Activated CD4-positive, alpha-beta memory T cell treated with anti-CD3 and anti-CD28 coated beads for 36 hours (primary cell): ENCODE measurements at regions not wholly inside any gene's neighbourhood (a gene's known extent, or its start where the extent isn't known, plus 50 kb on each side); places are given as distances from the start of the nearest gene placed in this dataset.
"Not testable (repeated sequence)": the region's sequence is repeated elsewhere in the genome, so short reads cannot be mapped to it uniquely, and the experiment has no call there.

Experiments used
- CTCF ChIA-PET: fragments of 350-600 bp; sonication (Branson Sonifier 250); formaldehyde crosslinking; loops from one replicate; lab custom pipeline; 2021; ENCODE audit warnings: antibody characterized with exemption, inconsistent platforms; lab: Charles Lee
- POLR2A ChIA-PET: fragments of 350-600 bp; sonication (Branson Sonifier 250); formaldehyde crosslinking; loops from one replicate; lab custom pipeline; 2021; ENCODE audit warnings: antibody characterized with exemption; lab: Charles Lee
- DNase-seq: peaks from one replicate; pipeline ENCODE4 v3.0.0-alpha.2; 2020
- H3K27ac Mint-ChIP-seq: one replicate; pipeline ENCODE4 v1.8.0; 2021; ENCODE audit warnings: mixed read lengths
- H3K27me3 Mint-ChIP-seq: one replicate; pipeline ENCODE4 v1.8.0; 2021; ENCODE audit warnings: mixed read lengths
- H3K36me3 Mint-ChIP-seq: one replicate; pipeline ENCODE4 v1.8.0; 2021; ENCODE audit warnings: mixed read lengths
- H3K4me1 Mint-ChIP-seq: one replicate; pipeline ENCODE4 v1.8.0; 2021; ENCODE audit warnings: low read depth, mixed read lengths
- H3K4me3 Mint-ChIP-seq: one replicate; pipeline ENCODE4 v1.8.0; 2021; ENCODE audit warnings: mild to moderate bottlenecking, mixed read lengths
- H3K9me3 Mint-ChIP-seq: one replicate; pipeline ENCODE4 v1.8.0; 2021; ENCODE audit warnings: mixed read lengths
- intact Hi-C: fragments of 100-400 bp; cut with micrococcal nuclease; formaldehyde crosslinking; loops from one replicate; pipeline ENCODE4 v1.15.1; 2023

DNA sequence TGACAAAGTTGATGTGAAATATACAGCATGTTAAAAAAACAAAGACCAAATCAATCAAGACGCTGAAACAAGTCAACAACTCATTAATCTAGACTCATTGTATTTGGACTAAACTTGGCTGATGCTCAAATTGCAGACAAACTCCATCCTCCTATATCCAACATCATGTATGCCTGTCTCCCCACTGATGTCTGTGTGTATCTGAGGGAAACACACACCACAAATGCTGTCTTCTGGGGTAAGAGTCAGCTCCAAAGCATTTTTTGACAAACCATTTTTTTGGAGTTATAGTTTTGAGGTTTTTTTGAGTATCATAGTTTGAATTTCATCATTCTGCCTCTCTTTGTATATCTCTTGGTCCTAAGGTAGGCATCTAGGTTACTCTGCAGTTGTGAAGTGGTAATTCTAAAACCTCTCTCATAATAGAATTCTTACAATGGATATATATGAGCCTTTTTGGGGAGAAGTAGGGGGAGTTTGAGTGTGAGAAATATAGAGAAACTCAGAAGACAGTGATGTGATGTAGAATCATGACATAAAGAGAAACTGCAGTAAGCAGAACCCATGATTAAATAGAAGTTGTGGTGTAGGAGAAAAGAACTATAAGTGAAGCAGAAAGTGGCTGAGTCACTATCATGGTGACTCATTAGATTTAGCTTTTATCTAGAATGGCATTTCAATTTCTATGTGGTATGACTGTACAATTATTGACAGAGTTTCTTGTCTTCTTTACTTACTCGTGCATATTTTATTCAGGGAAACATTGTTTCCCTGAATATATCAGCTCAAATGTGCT lies 1531.1 kb upstream of the LRRTM3 start:
- ChIA-PET CTCF (no interaction called here), POLR2A (no interaction called here)
- Mint-ChIP-seq H3K4me1 (no peaks in the 10 kb centered on the region), H3K36me3 (no peaks in the 10 kb centered on the region), H3K27ac (no peak overlapping the region), H3K4me3 (no peak overlapping the region), H3K9me3 (peaks cover 10% of the 10 kb centered on the region), H3K27me3 (no peaks in the 10 kb centered on the region)
- intact Hi-C loops, result no loop called here
- no peak for DNase-seq

GRCh38 chr10:65395631-65396030 lies 1530.2 kb upstream of the LRRTM3 start:
- ChIA-PET CTCF (no interaction called here), POLR2A (no interaction called here)
- no peak overlapping the region for H3K4me3 Mint-ChIP-seq
- intact Hi-C loops, result no loop called here
- no peak for DNase-seq
- H3K36me3 Mint-ChIP-seq, result no peaks in the 10 kb centered on the region
- no peak overlapping the region for H3K27ac Mint-ChIP-seq
- peaks cover 12% of the 10 kb centered on the region for H3K9me3 Mint-ChIP-seq
- no peaks in the 10 kb centered on the region for H3K27me3 Mint-ChIP-seq
- no peaks in the 10 kb centered on the region for H3K4me1 Mint-ChIP-seq

GRCh38 chr10:65396997-65397396 lies 1528.8 kb upstream of the LRRTM3 start:
- H3K4me1 Mint-ChIP-seq, result no peaks in the 10 kb centered on the region
- DNase-seq, result no peak
- POLR2A ChIA-PET, result no interaction called here
- intact Hi-C loops, result no loop called here
- no peaks in the 10 kb centered on the region for H3K27me3 Mint-ChIP-seq
- no peak overlapping the region for H3K27ac Mint-ChIP-seq
- H3K9me3 Mint-ChIP-seq, result peaks cover 12% of the 10 kb centered on the region
- H3K4me3 Mint-ChIP-seq, result no peak overlapping the region
- no peaks in the 10 kb centered on the region for H3K36me3 Mint-ChIP-seq
- CTCF ChIA-PET, result no interaction called here

GRCh38 chr10:65408401-65408800 lies 1517.4 kb upstream of the LRRTM3 start:
- no peaks in the 10 kb centered on the region for H3K4me1 Mint-ChIP-seq
- H3K36me3 Mint-ChIP-seq, result no peaks in the 10 kb centered on the region

DNA sequence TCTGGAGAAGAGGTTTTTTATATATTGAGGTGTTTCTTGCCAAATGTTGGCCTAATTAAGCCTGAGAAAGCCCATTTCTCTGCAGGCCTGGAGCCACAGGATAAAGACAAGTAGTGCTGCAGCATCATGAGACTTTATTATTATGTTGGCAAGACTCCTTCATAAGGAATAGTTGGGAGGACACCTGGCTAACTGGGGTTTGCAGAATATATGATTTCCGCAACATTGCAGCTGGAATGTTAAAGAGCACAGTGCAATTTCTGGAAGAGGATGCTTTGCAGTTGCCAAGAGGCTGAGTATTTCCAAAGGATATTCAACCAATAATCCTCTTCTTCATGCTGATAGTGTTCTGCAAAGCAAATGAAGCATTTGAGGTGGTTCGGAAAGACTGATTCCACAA lies 1512.8 kb upstream of the LRRTM3 start:
- intact Hi-C loops, result no loop called here
- CTCF ChIA-PET, result no interaction called here
- Mint-ChIP-seq H3K4me1 (no peaks in the 10 kb centered on the region), H3K27ac (no peak overlapping the region), H3K4me3 (no peak overlapping the region), H3K36me3 (no peaks in the 10 kb centered on the region), H3K9me3 (peaks cover 21% of the 10 kb centered on the region), H3K27me3 (no peaks in the 10 kb centered on the region)
- no peak for DNase-seq
- POLR2A ChIA-PET, result no interaction called here

More at GRCh38 chr10:65408401-65408800, 1517.4 kb upstream of the LRRTM3 start:
- H3K4me3 Mint-ChIP-seq, result no peak overlapping the region
- peaks cover 15% of the 10 kb centered on the region for H3K9me3 Mint-ChIP-seq
- ChIA-PET POLR2A (no interaction called here), CTCF (no interaction called here)
- no peak for DNase-seq
- intact Hi-C loops, result no loop called here
- H3K27me3 Mint-ChIP-seq, result no peaks in the 10 kb centered on the region
- H3K27ac Mint-ChIP-seq, result no peak overlapping the region

DNA sequence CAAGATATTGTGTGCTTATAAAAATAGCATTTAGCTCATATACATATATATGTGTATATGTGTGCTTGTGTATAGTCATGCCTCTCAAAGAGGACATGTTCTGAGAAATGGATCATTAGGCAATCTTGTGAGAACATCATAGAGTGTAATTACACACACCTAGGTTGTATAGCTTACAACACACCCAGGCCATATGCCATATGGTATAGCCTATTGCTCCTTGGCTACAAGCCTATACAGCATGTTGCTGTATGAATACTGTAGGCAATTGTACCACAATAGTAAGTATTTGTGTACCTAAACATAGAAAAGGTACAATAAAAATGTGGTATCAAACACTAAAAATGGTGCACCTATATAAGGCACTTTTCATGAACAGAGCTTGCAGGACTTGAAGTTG lies 1510.5 kb upstream of the LRRTM3 start:
- intact Hi-C loops, result no loop called here
- DNase-seq, result no peak
- Mint-ChIP-seq H3K4me1 (no peaks in the 10 kb centered on the region), H3K4me3 (no peak overlapping the region), H3K9me3 (peaks cover 21% of the 10 kb centered on the region), H3K27ac (no peak overlapping the region), H3K27me3 (no peaks in the 10 kb centered on the region), H3K36me3 (no peaks in the 10 kb centered on the region)
- ChIA-PET CTCF (no interaction called here), POLR2A (no interaction called here)

- CTCF ChIA-PET, result no interaction called here
- H3K4me3 Mint-ChIP-seq, result no peak overlapping the region
These were observed 1509.7 kb upstream of the LRRTM3 start for GRCh38 chr10:65416094-65416493.

DNA sequence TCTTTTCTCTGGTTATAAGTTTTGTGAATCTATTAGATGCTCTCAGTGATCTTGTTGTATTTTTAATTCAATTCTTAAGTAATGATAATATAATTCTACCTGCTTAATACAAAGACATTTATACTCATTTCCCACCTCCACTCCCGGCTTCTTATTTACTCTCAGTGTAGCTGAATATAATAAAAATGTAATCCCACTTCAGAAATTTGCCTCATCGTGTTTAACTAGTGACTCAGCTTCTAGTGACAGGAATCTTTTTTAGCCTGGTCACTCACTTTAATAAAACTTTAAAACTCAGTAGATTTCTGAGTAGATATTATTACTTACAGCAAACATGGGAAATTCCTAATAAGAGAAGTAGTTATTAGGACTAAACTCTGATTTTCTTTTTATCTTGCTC lies 1506.2 kb upstream of the LRRTM3 start:
- CTCF ChIA-PET, result no interaction called here
- peaks cover 6% of the 10 kb centered on the region for H3K9me3 Mint-ChIP-seq
- no peak overlapping the region for H3K27ac Mint-ChIP-seq
- POLR2A ChIA-PET, result no interaction called here
- no peaks in the 10 kb centered on the region for H3K27me3 Mint-ChIP-seq
- H3K36me3 Mint-ChIP-seq, result no peaks in the 10 kb centered on the region
- no peak for DNase-seq
- H3K4me1 Mint-ChIP-seq, result no peaks in the 10 kb centered on the region
- no peak overlapping the region for H3K4me3 Mint-ChIP-seq
- intact Hi-C loops, result no loop called here

More at GRCh38 chr10:65416094-65416493, 1509.7 kb upstream of the LRRTM3 start:
- no peaks in the 10 kb centered on the region for H3K27me3 Mint-ChIP-seq
- intact Hi-C loops, result no loop called here
- no peaks in the 10 kb centered on the region for H3K36me3 Mint-ChIP-seq
- POLR2A ChIA-PET, result no interaction called here
- no peak overlapping the region for H3K27ac Mint-ChIP-seq
- peaks cover 23% of the 10 kb centered on the region for H3K9me3 Mint-ChIP-seq
- DNase-seq, result no peak
- no peaks in the 10 kb centered on the region for H3K4me1 Mint-ChIP-seq

DNA sequence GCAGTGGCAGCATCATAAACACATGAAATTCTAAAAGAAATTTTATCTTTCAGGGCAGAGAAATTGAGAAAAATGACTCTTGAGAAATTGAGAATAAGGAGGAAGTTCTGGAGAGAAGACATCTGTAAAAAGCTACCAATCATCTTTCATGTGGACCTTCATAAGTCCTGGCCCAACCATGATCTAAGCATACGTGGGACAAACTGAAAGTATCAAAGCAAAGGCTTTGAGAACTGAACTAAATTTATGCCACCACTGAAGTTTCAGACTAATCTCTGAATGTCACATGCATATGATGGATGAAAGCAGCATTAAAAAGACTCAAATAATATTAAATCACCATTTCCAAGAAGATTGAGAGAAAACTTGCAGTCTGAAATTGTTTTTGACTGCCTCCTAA lies 1502.8 kb upstream of the LRRTM3 start:
- ChIA-PET POLR2A (no interaction called here), CTCF (no interaction called here)
- H3K4me3 Mint-ChIP-seq, result no peak overlapping the region
- no peaks in the 10 kb centered on the region for H3K27me3 Mint-ChIP-seq
- H3K36me3 Mint-ChIP-seq, result no peaks in the 10 kb centered on the region
- H3K4me1 Mint-ChIP-seq, result no peaks in the 10 kb centered on the region
- intact Hi-C loops, result no loop called here
- peaks cover 5% of the 10 kb centered on the region for H3K9me3 Mint-ChIP-seq
- no peak overlapping the region for H3K27ac Mint-ChIP-seq
- no peak for DNase-seq

DNA sequence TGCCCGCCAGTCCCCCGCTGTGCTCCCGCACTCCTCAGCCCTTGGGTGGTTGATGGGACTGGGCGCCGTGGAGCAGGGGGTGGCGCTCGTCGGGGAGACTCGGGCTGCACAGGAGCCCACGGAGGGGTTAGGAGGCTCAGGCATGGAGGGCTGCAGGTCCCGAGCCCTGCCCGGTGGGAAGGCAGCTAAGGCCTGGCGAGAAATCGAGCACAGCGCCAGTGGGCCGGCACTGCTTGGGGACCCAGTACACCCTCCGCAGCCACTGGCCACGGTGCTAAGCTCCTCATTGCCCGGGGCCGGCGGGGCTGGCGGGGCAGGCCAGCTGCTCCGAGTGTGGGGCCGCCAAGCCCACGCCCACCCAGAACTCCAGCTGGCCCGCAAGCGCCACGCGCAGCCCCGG lies 1496.5 kb upstream of the LRRTM3 start:
- DNase-seq, POLR2A ChIA-PET, H3K4me1 Mint-ChIP-seq, H3K4me3 Mint-ChIP-seq, CTCF ChIA-PET, intact Hi-C loops, H3K27me3 Mint-ChIP-seq, H3K9me3 Mint-ChIP-seq, H3K27ac Mint-ChIP-seq, H3K36me3 Mint-ChIP-seq: not testable (repeated sequence)

GRCh38 chr10:65430979-65431378 lies 1494.9 kb upstream of the LRRTM3 start:
- POLR2A ChIA-PET, result no interaction called here
- Mint-ChIP-seq H3K4me3 (no peak overlapping the region), H3K27me3 (no peaks in the 10 kb centered on the region), H3K4me1 (no peaks in the 10 kb centered on the region), H3K9me3 (peaks cover 7% of the 10 kb centered on the region), H3K36me3 (no peaks in the 10 kb centered on the region), H3K27ac (no peak overlapping the region)
- no peak for DNase-seq
- CTCF ChIA-PET, result no interaction called here
- intact Hi-C loops, result no loop called here

- no peaks in the 10 kb centered on the region for H3K4me1 Mint-ChIP-seq
- peaks cover 3% of the 10 kb centered on the region for H3K36me3 Mint-ChIP-seq
- intact Hi-C loops, result no loop called here
- H3K27ac Mint-ChIP-seq, result no peak overlapping the region
- peaks cover 8% of the 10 kb centered on the region for H3K9me3 Mint-ChIP-seq
- DNase-seq, result no peak
- ChIA-PET POLR2A (no interaction called here), CTCF (no interaction called here)
- H3K4me3 Mint-ChIP-seq, result no peak overlapping the region
- H3K27me3 Mint-ChIP-seq, result no peaks in the 10 kb centered on the region
These were observed 1454.8 kb upstream of the LRRTM3 start for GRCh38 chr10:65470986-65471385.

- Mint-ChIP-seq H3K36me3 (no peaks in the 10 kb centered on the region), H3K27me3 (no peaks in the 10 kb centered on the region), H3K4me1 (no peaks in the 10 kb centered on the region), H3K27ac (no peak overlapping the region), H3K9me3 (peaks cover 3% of the 10 kb centered on the region), H3K4me3 (no peak overlapping the region)
- intact Hi-C loops, result no loop called here
- CTCF ChIA-PET, result no interaction called here
- no peak for DNase-seq
- POLR2A ChIA-PET, result no interaction called here
These were observed 1443.0 kb upstream of the LRRTM3 start for GRCh38 chr10:65482848-65483247.
